NCI-H1092 (cell line): ENCODE measurements at regions not wholly inside any gene's neighbourhood (a gene's known extent, or its start where the extent isn't known, plus 50 kb on each side); places are given as distances from the start of the nearest gene placed in this dataset.
"Not testable (repeated sequence)": the region's sequence is repeated elsewhere in the genome, so short reads cannot be mapped to it uniquely, and the experiment has no call there.

Experiments
- DNase-seq: peaks from one replicate; lab custom pipeline; 2025; lab: John Stamatoyannopoulos, UW

- DNase-seq, result no peak
Observed at GRCh38 chr5:104018299-104018698, 455.7 kb upstream of the NUDT12 start.

GRCh38 chr5:104016646-104017045 lies 454.1 kb upstream of the NUDT12 start:
- no peak for DNase-seq

GRCh38 chr5:104015765-104016164 lies 453.2 kb upstream of the NUDT12 start:
- no peak for DNase-seq

- DNase-seq, result not testable (repeated sequence)
Observed at GRCh38 chr5:104002783-104003182, 440.2 kb upstream of the NUDT12 start.

GRCh38 chr5:104001136-104001535 lies 438.5 kb upstream of the NUDT12 start:
- no peak for DNase-seq

GRCh38 chr5:103993031-103993430 lies 430.4 kb upstream of the NUDT12 start:
- DNase-seq, result no peak

GRCh38 chr5:103990064-103990463 lies 427.5 kb upstream of the NUDT12 start:
- no peak for DNase-seq

- DNase-seq, result no peak
Observed at GRCh38 chr5:103981592-103981991, 419.0 kb upstream of the NUDT12 start.

GRCh38 chr5:103973669-103974068 lies 411.1 kb upstream of the NUDT12 start:
- DNase-seq, result no peak

GRCh38 chr5:103966295-103966694 lies 403.7 kb upstream of the NUDT12 start:
- not testable (repeated sequence) for DNase-seq

- DNase-seq, result no peak
Observed at GRCh38 chr5:103962023-103962422, 399.4 kb upstream of the NUDT12 start.

GRCh38 chr5:103953601-103954382 lies 391.2 kb upstream of the NUDT12 start:
- no peak for DNase-seq

- DNase-seq, result no peak
Observed at GRCh38 chr5:103951776-103952175, 389.2 kb upstream of the NUDT12 start.

- no peak for DNase-seq
Observed at GRCh38 chr5:103943230-103943629, 380.6 kb upstream of the NUDT12 start.

- no peak for DNase-seq
Observed at GRCh38 chr5:103942587-103943186, 380.1 kb upstream of the NUDT12 start.

- DNase-seq, result no peak
Observed at GRCh38 chr5:103941596-103941995, 379.0 kb upstream of the NUDT12 start.

GRCh38 chr5:103938146-103938695 lies 375.6 kb upstream of the NUDT12 start:
- no peak for DNase-seq

GRCh38 chr5:103929338-103930013 lies 366.9 kb upstream of the NUDT12 start:
- no peak for DNase-seq

GRCh38 chr5:103927739-103928138 lies 365.1 kb upstream of the NUDT12 start:
- no peak for DNase-seq

GRCh38 chr5:103923616-103924168 lies 361.1 kb upstream of the NUDT12 start:
- DNase-seq, result no peak

GRCh38 chr5:103919506-103919905 lies 356.9 kb upstream of the NUDT12 start:
- no peak for DNase-seq

- no peak for DNase-seq
Observed at GRCh38 chr5:103918668-103919367, 356.2 kb upstream of the NUDT12 start.
